ENCODE measurements at regions not wholly inside any gene's neighbourhood (a gene's known extent, or its start where the extent isn't known, plus 50 kb on each side); places are given as distances from the start of the nearest gene placed in this dataset.

GRCh38 chr22:45064313-45065278 is 54.8 kb upstream of the PHF21B start:
- WGBS (ENCODE audit: insufficient coverage): 73% methylated on average over 11 of the region's 18 CpGs
- Mint-ChIP-seq H3K4me1 (no peaks in the 10 kb centered on the region), H3K9me3 (ENCODE audit: insufficient read depth) (no peaks in the 10 kb centered on the region), H3K27ac (no peak overlapping the region), H3K4me3 (no peak overlapping the region), H3K27me3 (peaks cover 23% of the 10 kb centered on the region)
- Histone ChIP-seq H3K27ac (ENCODE audit: low read length in 2 of 2) (no peak overlapping the region), H3K4me2 (replicated peaks; ENCODE audit: low read depth, low read length, poor library complexity, severe bottlenecking) (no peak overlapping the region), H3K4me3 (ENCODE audit: control extremely low read depth in 1 of 5, extremely low read depth in 1 of 5, insufficient read depth in 1 of 5, low read depth in 2 of 5, low read length in 4 of 5) (no peak overlapping the region), H3K9me3 (ENCODE audit: control extremely low read depth in 1 of 3, control insufficient read depth in 2 of 3, insufficient read depth in 1 of 3, low read length in 2 of 3) (peaks cover 0 to 12% (median 0%) of the 10 kb centered on the region in 3 donors), H3K36me3 (replicated peaks in 1 of 2; ENCODE audit: control extremely low read depth in 1 of 2, control insufficient read depth in 1 of 2, extremely low read depth in 1 of 2, insufficient read depth in 2 of 2, low read length in 1 of 2) (no peaks in the 10 kb centered on the region), H2AFZ (ENCODE audit: insufficient read depth, low read depth, low read length, poor library complexity, severe bottlenecking) (no peak overlapping the region), H3K27me3 (replicated peaks in 1 of 4; ENCODE audit: control extremely low read depth in 1 of 4, control insufficient read depth in 3 of 4, insufficient read depth in 4 of 4, low read length in 3 of 4) (no peaks in the 10 kb centered on the region), H4K20me1 (ENCODE audit: control insufficient read depth, insufficient read depth, low read length, poor library complexity, severe bottlenecking) (no peaks in the 10 kb centered on the region), H3K4me1 (ENCODE audit: control insufficient read depth in 2 of 2, insufficient read depth in 2 of 2, low read length in 2 of 2) (no peaks in the 10 kb centered on the region), H3K79me2 (ENCODE audit: control insufficient read depth, insufficient read depth, low read length) (no peaks in the 10 kb centered on the region), H3K9ac (ENCODE audit: low read length) (no peak overlapping the region)
- ATAC-seq (ENCODE audit: low read depth): no peak
- no peak for TF ChIP-seq CTCF (IDR thresholded peaks at IDR 0.05)
- TF ChIP-seq EZH2 (IDR thresholded peaks at IDR 0.05; ENCODE audit: borderline replicate concordance, insufficient read depth, low read depth, low read length, poor library complexity, severe bottlenecking): no peak
- CTCF ChIA-PET: no interaction called here
- POLR2A ChIA-PET: no interaction called here
- DNase-seq: no peak
- intact Hi-C loops (cut with micrococcal nuclease): no loop called here

GRCh38 chr22:45065726-45066125 is 55.9 kb upstream of the PHF21B start:
- Histone ChIP-seq H2AFZ (ENCODE audit: insufficient read depth, low read depth, low read length, poor library complexity, severe bottlenecking) (no peak overlapping the region), H3K27me3 (replicated peaks in 1 of 4; ENCODE audit: control extremely low read depth in 1 of 4, control insufficient read depth in 3 of 4, insufficient read depth in 4 of 4, low read length in 3 of 4) (no peaks in the 10 kb centered on the region), H3K36me3 (replicated peaks in 1 of 2; ENCODE audit: control extremely low read depth in 1 of 2, control insufficient read depth in 1 of 2, extremely low read depth in 1 of 2, insufficient read depth in 2 of 2, low read length in 1 of 2) (no peaks in the 10 kb centered on the region), H3K4me2 (replicated peaks; ENCODE audit: low read depth, low read length, poor library complexity, severe bottlenecking) (no peak overlapping the region), H3K27ac (ENCODE audit: low read length in 2 of 2) (no peak overlapping the region), H3K9me3 (ENCODE audit: control extremely low read depth in 1 of 3, control insufficient read depth in 2 of 3, insufficient read depth in 1 of 3, low read length in 2 of 3) (peaks cover 0 to 12% (median 0%) of the 10 kb centered on the region in 3 donors), H3K4me3 (ENCODE audit: control extremely low read depth in 1 of 5, extremely low read depth in 1 of 5, insufficient read depth in 1 of 5, low read depth in 2 of 5, low read length in 4 of 5) (no peak overlapping the region), H3K79me2 (ENCODE audit: control insufficient read depth, insufficient read depth, low read length) (no peaks in the 10 kb centered on the region), H3K4me1 (ENCODE audit: control insufficient read depth in 2 of 2, insufficient read depth in 2 of 2, low read length in 2 of 2) (no peaks in the 10 kb centered on the region), H3K9ac (ENCODE audit: low read length) (no peak overlapping the region), H4K20me1 (ENCODE audit: control insufficient read depth, insufficient read depth, low read length, poor library complexity, severe bottlenecking) (no peaks in the 10 kb centered on the region)
- H3K27me3 Mint-ChIP-seq: peaks cover 23% of the 10 kb centered on the region
- no peak overlapping the region for H3K4me3 Mint-ChIP-seq
- no peaks in the 10 kb centered on the region for H3K4me1 Mint-ChIP-seq
- ChIA-PET CTCF (no interaction called here), POLR2A (no interaction called here)
- no peak overlapping the region for H3K27ac Mint-ChIP-seq
- no peaks in the 10 kb centered on the region for H3K9me3 Mint-ChIP-seq (ENCODE audit: insufficient read depth)
- DNase-seq: no peak
- intact Hi-C loops (cut with micrococcal nuclease): no loop called here
- ATAC-seq (ENCODE audit: low read depth): no peak
- WGBS (ENCODE audit: insufficient coverage): 86% methylated on average over 5 of the region's 8 CpGs
- TF ChIP-seq EZH2 (IDR thresholded peaks at IDR 0.05; ENCODE audit: borderline replicate concordance, insufficient read depth, low read depth, low read length, poor library complexity, severe bottlenecking): no peak
- TF ChIP-seq CTCF (IDR thresholded peaks at IDR 0.05): no peak
